Stimulated activated memory B cell treated with anti-CD40 and anti-IgM and Interleukin-4, amounts not matched to agents 10 μg/mL and 1 μg/mL and 100 μg/mL, for 72 hours (primary cell): ENCODE measurements at regions not wholly inside any gene's neighbourhood (a gene's known extent, or its start where the extent isn't known, plus 50 kb on each side); places are given as distances from the start of the nearest gene placed in this dataset.

Experiments used
- ATAC-seq: fragments of 150-1000 bp; cut with Tn5 transposase; 2 replicates; pipeline ENCODE4 v1.10.0; 2021
- H3K27ac Mint-ChIP-seq: one replicate; pipeline ENCODE4 v1.8.0; 2022; ENCODE audit warnings: mild to moderate bottlenecking, mixed read lengths
- H3K27me3 Mint-ChIP-seq: one replicate; pipeline ENCODE4 v1.8.0; 2022; ENCODE audit warnings: mixed read lengths
- H3K36me3 Mint-ChIP-seq: one replicate; pipeline ENCODE4 v1.8.0; 2022; ENCODE audit warnings: mixed read lengths
- H3K4me1 Mint-ChIP-seq: one replicate; pipeline ENCODE4 v1.8.0; 2022; ENCODE audit warnings: mixed read lengths
- H3K4me3 Mint-ChIP-seq: one replicate; pipeline ENCODE4 v1.8.0; 2022; ENCODE audit warnings: mild to moderate bottlenecking, moderate library complexity, mixed read lengths
- H3K9me3 Mint-ChIP-seq: one replicate; pipeline ENCODE4 v1.8.0; 2022; ENCODE audit warnings: mixed read lengths

- H3K27me3 Mint-ChIP-seq = no peaks in the 10 kb centered on the region
- H3K27ac Mint-ChIP-seq = no peak overlapping the region
- H3K9me3 Mint-ChIP-seq = peaks cover 3% of the 10 kb centered on the region
- no peaks in the 10 kb centered on the region for H3K4me1 Mint-ChIP-seq
- H3K36me3 Mint-ChIP-seq = no peaks in the 10 kb centered on the region
- no peak overlapping the region for H3K4me3 Mint-ChIP-seq
- no peak for ATAC-seq
These were observed 251.1 kb upstream of the PIK3C3 start for GRCh38 chr18:41703744-41704530.

GRCh38 chr18:41700416-41700815, 254.6 kb upstream of the PIK3C3 start:
- Mint-ChIP-seq H3K4me3 (no peak overlapping the region), H3K27me3 (no peaks in the 10 kb centered on the region), H3K36me3 (no peaks in the 10 kb centered on the region), H3K4me1 (peaks cover 5% of the 10 kb centered on the region), H3K9me3 (peaks cover 3% of the 10 kb centered on the region), H3K27ac (no peak overlapping the region)
- ATAC-seq = no peak

- Mint-ChIP-seq H3K4me3 (no peak overlapping the region), H3K27me3 (no peaks in the 10 kb centered on the region), H3K9me3 (peaks cover under 1% of the 10 kb centered on the region), H3K4me1 (peaks cover 5% of the 10 kb centered on the region), H3K27ac (no peak overlapping the region), H3K36me3 (no peaks in the 10 kb centered on the region)
- ATAC-seq = no peak
These were observed 259.6 kb upstream of the PIK3C3 start for GRCh38 chr18:41695441-41695840.

- H3K27ac Mint-ChIP-seq = no peak overlapping the region
- peaks cover 2% of the 10 kb centered on the region for H3K9me3 Mint-ChIP-seq
- no peaks in the 10 kb centered on the region for H3K36me3 Mint-ChIP-seq
- no peak overlapping the region for H3K4me3 Mint-ChIP-seq
- no peaks in the 10 kb centered on the region for H3K27me3 Mint-ChIP-seq
- peaks cover 5% of the 10 kb centered on the region for H3K4me1 Mint-ChIP-seq
- ATAC-seq = no peak
These were observed 262.0 kb upstream of the PIK3C3 start for GRCh38 chr18:41693008-41693407.

- H3K27ac Mint-ChIP-seq = no peak overlapping the region
- ATAC-seq = no peak
- no peaks in the 10 kb centered on the region for H3K27me3 Mint-ChIP-seq
- no peak overlapping the region for H3K4me3 Mint-ChIP-seq
- peaks cover 2% of the 10 kb centered on the region for H3K9me3 Mint-ChIP-seq
- peaks cover 1% of the 10 kb centered on the region for H3K4me1 Mint-ChIP-seq
- no peaks in the 10 kb centered on the region for H3K36me3 Mint-ChIP-seq
These were observed 264.5 kb upstream of the PIK3C3 start for GRCh38 chr18:41690332-41691127.

GRCh38 chr18:41687138-41687537, 267.9 kb upstream of the PIK3C3 start:
- no peak for ATAC-seq
- Mint-ChIP-seq H3K4me3 (no peak overlapping the region), H3K4me1 (no peaks in the 10 kb centered on the region), H3K27me3 (no peaks in the 10 kb centered on the region), H3K9me3 (peaks cover 5% of the 10 kb centered on the region), H3K27ac (no peak overlapping the region), H3K36me3 (no peaks in the 10 kb centered on the region)

- Mint-ChIP-seq H3K4me3 (no peak overlapping the region), H3K27ac (no peak overlapping the region), H3K9me3 (peaks cover 10% of the 10 kb centered on the region), H3K4me1 (no peaks in the 10 kb centered on the region), H3K27me3 (no peaks in the 10 kb centered on the region), H3K36me3 (no peaks in the 10 kb centered on the region)
- ATAC-seq = no peak
These were observed 273.7 kb upstream of the PIK3C3 start for GRCh38 chr18:41681138-41681880.

GRCh38 chr18:41674506-41674905, 280.5 kb upstream of the PIK3C3 start:
- Mint-ChIP-seq H3K4me3 (no peak overlapping the region), H3K36me3 (no peaks in the 10 kb centered on the region), H3K9me3 (peaks cover 3% of the 10 kb centered on the region), H3K27ac (no peak overlapping the region), H3K27me3 (no peaks in the 10 kb centered on the region), H3K4me1 (no peaks in the 10 kb centered on the region)
- ATAC-seq = no peak

- H3K36me3 Mint-ChIP-seq = no peaks in the 10 kb centered on the region
- H3K9me3 Mint-ChIP-seq = no peaks in the 10 kb centered on the region
- no peak overlapping the region for H3K27ac Mint-ChIP-seq
- no peak for ATAC-seq
- no peaks in the 10 kb centered on the region for H3K27me3 Mint-ChIP-seq
- H3K4me1 Mint-ChIP-seq = no peaks in the 10 kb centered on the region
- H3K4me3 Mint-ChIP-seq = no peak overlapping the region
These were observed 288.8 kb upstream of the PIK3C3 start for GRCh38 chr18:41666231-41666630.

- no peaks in the 10 kb centered on the region for H3K9me3 Mint-ChIP-seq
- H3K4me3 Mint-ChIP-seq = no peak overlapping the region
- no peak for ATAC-seq
- H3K4me1 Mint-ChIP-seq = no peaks in the 10 kb centered on the region
- no peak overlapping the region for H3K27ac Mint-ChIP-seq
- no peaks in the 10 kb centered on the region for H3K36me3 Mint-ChIP-seq
- H3K27me3 Mint-ChIP-seq = no peaks in the 10 kb centered on the region
These were observed 289.8 kb upstream of the PIK3C3 start for GRCh38 chr18:41665210-41665609.

- no peaks in the 10 kb centered on the region for H3K9me3 Mint-ChIP-seq
- no peak for ATAC-seq
- no peaks in the 10 kb centered on the region for H3K27me3 Mint-ChIP-seq
- H3K4me1 Mint-ChIP-seq = no peaks in the 10 kb centered on the region
- H3K36me3 Mint-ChIP-seq = no peaks in the 10 kb centered on the region
- no peak overlapping the region for H3K27ac Mint-ChIP-seq
- H3K4me3 Mint-ChIP-seq = no peak overlapping the region
These were observed 294.4 kb upstream of the PIK3C3 start for GRCh38 chr18:41660654-41661053.

- ATAC-seq = no peak
- Mint-ChIP-seq H3K9me3 (no peaks in the 10 kb centered on the region), H3K36me3 (no peaks in the 10 kb centered on the region), H3K27me3 (no peaks in the 10 kb centered on the region), H3K4me3 (no peak overlapping the region), H3K4me1 (no peaks in the 10 kb centered on the region), H3K27ac (no peak overlapping the region)
These were observed 295.4 kb upstream of the PIK3C3 start for GRCh38 chr18:41659438-41660130.

- H3K4me1 Mint-ChIP-seq = no peaks in the 10 kb centered on the region
These were observed 297.8 kb upstream of the PIK3C3 start for GRCh38 chr18:41657189-41657588.

GRCh38 chr18:41655074-41655473, 300.0 kb upstream of the PIK3C3 start:
- peaks cover 3% of the 10 kb centered on the region for H3K9me3 Mint-ChIP-seq
- H3K4me1 Mint-ChIP-seq = no peaks in the 10 kb centered on the region
- H3K27ac Mint-ChIP-seq = no peak overlapping the region
- ATAC-seq = no peak
- H3K4me3 Mint-ChIP-seq = no peak overlapping the region
- no peaks in the 10 kb centered on the region for H3K36me3 Mint-ChIP-seq
- no peaks in the 10 kb centered on the region for H3K27me3 Mint-ChIP-seq

More at GRCh38 chr18:41657189-41657588, 297.8 kb upstream of the PIK3C3 start:
- Mint-ChIP-seq H3K27me3 (no peaks in the 10 kb centered on the region), H3K4me3 (no peak overlapping the region), H3K9me3 (peaks cover 3% of the 10 kb centered on the region), H3K36me3 (no peaks in the 10 kb centered on the region), H3K27ac (no peak overlapping the region)
- no peak for ATAC-seq

- no peak for ATAC-seq
- H3K36me3 Mint-ChIP-seq = no peaks in the 10 kb centered on the region
- H3K9me3 Mint-ChIP-seq = peaks cover 5% of the 10 kb centered on the region
- no peak overlapping the region for H3K4me3 Mint-ChIP-seq
- H3K27me3 Mint-ChIP-seq = no peaks in the 10 kb centered on the region
- H3K27ac Mint-ChIP-seq = no peak overlapping the region
- no peaks in the 10 kb centered on the region for H3K4me1 Mint-ChIP-seq
These were observed 307.1 kb upstream of the PIK3C3 start for GRCh38 chr18:41647914-41648313.
